ENCODE measurements at regions not wholly inside any gene's neighbourhood (a gene's known extent, or its start where the extent isn't known, plus 50 kb on each side); places are given as distances from the start of the nearest gene placed in this dataset.

- Histone ChIP-seq H4K20me1 (ENCODE audit: insufficient read depth, low read length) (no peaks in the 10 kb centered on the region), H3K79me1 (ENCODE audit: low read depth in 1 of 2, low read length in 2 of 2) (no peaks in the 10 kb centered on the region), H2BK120ac (ENCODE audit: low read depth, low read length) (no peak overlapping the region), H3K18ac (ENCODE audit: low read depth, low read length) (no peak overlapping the region), H3K36me3 (ENCODE audit: control insufficient read depth, insufficient read depth, low read length) (no peaks in the 10 kb centered on the region), H3K4me3 (ENCODE audit: insufficient read depth, low read depth, low read length) (no peak overlapping the region), H2AK9ac (replicated peaks; ENCODE audit: low read depth, low read length, poor library complexity) (no peak overlapping the region), H4K5ac (ENCODE audit: low read depth, low read length) (no peak overlapping the region), H3K23ac (ENCODE audit: low read depth, low read length) (no peak overlapping the region), H3K4me2 (ENCODE audit: low read depth, low read length) (no peak overlapping the region), H4K8ac (ENCODE audit: low read depth in 2 of 2, low read length in 2 of 2) (no peak overlapping the region), H3K56ac (ENCODE audit: extremely low read depth, insufficient read depth, low read length) (no peak overlapping the region), H2BK5ac (ENCODE audit: low read depth, low read length, poor library complexity, severe bottlenecking) (no peak overlapping the region), H3K14ac (replicated peaks; ENCODE audit: low read depth, low read length) (no peak overlapping the region), H3K27ac (ENCODE audit: insufficient read depth, low read length) (no peak overlapping the region), H3K9ac (ENCODE audit: low read depth, low read length) (no peak overlapping the region), H3K9me1 (ENCODE audit: insufficient read depth, low read length) (no peaks in the 10 kb centered on the region), H3K27me3 (ENCODE audit: control insufficient read depth, insufficient read depth, low read length) (no peaks in the 10 kb centered on the region; the same call in 1 of the 2 replicates), H2BK15ac (ENCODE audit: low read depth, low read length) (no peak overlapping the region), H4K91ac (ENCODE audit: insufficient read depth, low read depth, low read length) (no peak overlapping the region), H2AK5ac (ENCODE audit: low read depth, low read length) (no peak overlapping the region), H2BK20ac (ENCODE audit: low read depth, low read length) (no peak overlapping the region), H3K4me1 (ENCODE audit: control insufficient read depth, insufficient read depth, low read length) (no peaks in the 10 kb centered on the region), H3K9me3 (ENCODE audit: control insufficient read depth, insufficient read depth, low read length) (no peaks in the 10 kb centered on the region), H2AFZ (replicated peaks; ENCODE audit: low read length, poor library complexity) (no peak overlapping the region), H3K4ac (ENCODE audit: low read depth, low read length) (no peak overlapping the region)
- ATAC-seq (ENCODE audit: low read depth) = no peak
- CTCF ChIA-PET = no interaction called here
- WGBS, 2 experiments (ENCODE audit: extremely low coverage in 2 of 2, insufficient read length in 1 of 2) = no CpG with 5 or more reads among the region's 1 CpG
- dilution Hi-C loops (cut with HindIII; ENCODE audit: low sequenced_read_pairs, unreplicated experiment) = no loop called here
- DNase-seq = no peak
- TF ChIP-seq MAFK (IDR thresholded peaks at IDR 0.05; ENCODE audit: low read depth, low read length) = no peak
- TF ChIP-seq FOS (IDR thresholded peaks at IDR 0.05; ENCODE audit: low read depth, low read length) = no peak
- no peak for TF ChIP-seq SMC3 (IDR thresholded peaks at IDR 0.05; ENCODE audit: low read depth, low read length)
- TF ChIP-seq CTCF (conservative IDR thresholded peaks at IDR 0.05; ENCODE audit: low read depth, low read length) = no peak
- no peak for TF ChIP-seq MAZ (IDR thresholded peaks at IDR 0.05; ENCODE audit: borderline replicate concordance, low read depth, low read length)
- no peak for TF ChIP-seq RAD21 (IDR thresholded peaks at IDR 0.05; ENCODE audit: low read length)
- TF ChIP-seq CHD1 (IDR thresholded peaks at IDR 0.05; ENCODE audit: low read depth, low read length) = no peak
- no peak for TF ChIP-seq BHLHE40 (IDR thresholded peaks at IDR 0.05; ENCODE audit: low read depth, low read length)
- TF ChIP-seq RFX5 (IDR thresholded peaks at IDR 0.05; ENCODE audit: low read depth, low read length) = no peak
- TF ChIP-seq CEBPB (IDR thresholded peaks at IDR 0.05; ENCODE audit: low read depth, low read length) = no peak
- TF ChIP-seq USF2 (IDR thresholded peaks at IDR 0.05; ENCODE audit: low read depth, low read length) = no peak
- TF ChIP-seq ELK1 (IDR thresholded peaks at IDR 0.05; ENCODE audit: borderline replicate concordance, low read depth, low read length) = no peak
- no peak for TF ChIP-seq POLR2A (IDR thresholded peaks at IDR 0.05; ENCODE audit: low read depth, low read length)
- TF ChIP-seq RCOR1 (IDR thresholded peaks at IDR 0.05; ENCODE audit: insufficient replicate concordance, low read length) = no peak
- TF ChIP-seq MXI1 (IDR thresholded peaks at IDR 0.05; ENCODE audit: borderline replicate concordance, low read depth, low read length) = no peak
- no peak for TF ChIP-seq NFE2L2 (IDR thresholded peaks at IDR 0.05; ENCODE audit: low read depth, low read length)
- no TSS peak for BruUV-seq (replicated peaks)
- intact Hi-C loops (cut with micrococcal nuclease) = no loop called here
- POLR2A ChIA-PET (ENCODE audit: unreplicated experiment) = no interaction called here
- in situ Hi-C loops (cut with MboI; ENCODE audit: low sequenced_read_pairs) = no loop called here
Observed at GRCh38 chr11:79834015-79834414, 393.2 kb upstream of the TENM4 start.
